ENCODE measurements at regions not wholly inside any gene's neighbourhood (a gene's known extent, or its start where the extent isn't known, plus 50 kb on each side); places are given as distances from the start of the nearest gene placed in this dataset.

DNA sequence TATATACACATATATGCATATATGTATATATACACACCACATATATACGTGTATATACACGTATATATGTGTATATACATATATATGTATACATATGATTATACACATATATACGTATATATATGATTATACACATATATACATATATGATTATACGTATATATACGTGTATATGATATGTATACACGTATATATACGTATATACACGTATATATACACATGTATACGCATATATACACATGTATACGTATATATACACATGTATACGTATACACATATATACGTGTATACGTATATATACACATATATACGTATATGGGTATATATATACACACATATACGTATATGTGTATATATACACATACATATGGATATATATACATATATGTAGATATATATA is 62.1 kb upstream of the HMGXB4 start:
- TF ChIP-seq CTCF (IDR thresholded peaks at IDR 0.05; ENCODE audit: borderline replicate concordance, insufficient read depth, low read depth, low read length): no peak
- no peak overlapping the region for H3K4me3 ChIP-seq (ENCODE audit: low read depth, low read length)

- no peak for TF ChIP-seq CTCF (IDR thresholded peaks at IDR 0.05; ENCODE audit: borderline replicate concordance, insufficient read depth, low read depth, low read length)
- H3K4me3 ChIP-seq (ENCODE audit: low read depth, low read length): no peak overlapping the region
These were observed 61.5 kb upstream of the HMGXB4 start for GRCh38 chr22:35195821-35196220.

DNA sequence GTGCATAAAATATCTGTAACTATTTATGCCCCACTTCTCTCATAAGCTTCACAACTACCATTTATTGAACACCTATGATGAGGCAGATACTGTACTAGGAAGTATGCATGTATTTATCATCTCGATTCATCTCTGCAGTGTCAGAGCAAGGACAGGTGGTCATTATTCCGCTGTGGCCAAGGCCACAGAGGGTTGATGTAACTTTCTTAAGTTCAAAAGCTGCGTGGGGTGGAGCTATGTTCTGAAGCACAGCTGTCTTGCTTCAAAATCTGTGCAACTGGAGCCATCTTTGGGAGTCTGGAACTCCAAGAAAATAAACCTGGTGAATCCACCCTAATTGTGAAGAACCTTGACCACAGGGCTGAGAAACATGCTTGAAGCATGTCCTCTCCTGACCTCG is 60.2 kb upstream of the HMGXB4 start:
- H3K4me3 ChIP-seq (ENCODE audit: low read depth, low read length): no peak overlapping the region
- no peak for TF ChIP-seq CTCF (IDR thresholded peaks at IDR 0.05; ENCODE audit: borderline replicate concordance, insufficient read depth, low read depth, low read length)

DNA sequence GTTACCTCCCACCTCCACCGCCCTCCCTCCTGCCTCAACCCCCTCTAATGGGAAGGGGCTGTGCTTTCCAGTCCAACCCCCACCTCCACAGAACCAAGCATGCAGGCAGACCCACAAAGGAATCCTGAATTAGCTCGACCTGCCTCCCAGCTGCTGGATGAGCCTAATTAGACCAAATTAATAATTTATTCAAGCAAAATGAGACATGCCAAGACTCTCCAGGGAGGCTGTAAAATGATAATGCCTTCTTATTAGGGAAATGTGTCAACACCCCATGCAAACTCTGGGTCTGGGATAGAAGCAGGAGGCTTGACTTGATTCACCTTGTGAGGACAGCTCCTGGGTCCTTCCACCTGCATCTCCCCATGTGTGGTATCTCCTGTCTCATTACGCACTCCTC is 59.4 kb upstream of the HMGXB4 start:
- TF ChIP-seq CTCF (IDR thresholded peaks at IDR 0.05; ENCODE audit: borderline replicate concordance, insufficient read depth, low read depth, low read length): no peak
- no peak overlapping the region for H3K4me3 ChIP-seq (ENCODE audit: low read depth, low read length)

- TF ChIP-seq CTCF (IDR thresholded peaks at IDR 0.05; ENCODE audit: borderline replicate concordance, insufficient read depth, low read depth, low read length): no peak
- H3K4me3 ChIP-seq (ENCODE audit: low read depth, low read length): no peak overlapping the region
These were observed 58.6 kb upstream of the HMGXB4 start for GRCh38 chr22:35198738-35199137.

DNA sequence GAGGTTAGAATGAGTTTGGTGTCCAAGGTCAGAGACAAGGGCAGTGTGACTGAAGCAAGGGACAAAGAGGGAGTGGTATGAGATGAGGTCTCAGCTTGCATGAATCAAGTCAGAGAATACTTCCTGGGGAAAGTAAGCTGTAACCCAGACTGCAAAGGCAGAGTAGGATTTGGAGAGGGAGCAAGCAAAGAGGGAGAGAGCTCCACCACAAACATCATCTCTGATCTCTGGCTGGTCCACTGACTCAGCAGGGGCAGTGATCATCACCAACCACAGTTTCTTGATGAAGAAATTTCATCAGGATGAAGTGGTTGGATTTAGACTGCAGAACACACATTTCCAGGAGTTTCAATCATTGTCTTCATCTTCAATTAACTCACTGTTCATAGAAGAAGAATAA is 54.9 kb upstream of the HMGXB4 start:
- no peak overlapping the region for H3K4me3 ChIP-seq (ENCODE audit: low read depth, low read length)
- TF ChIP-seq CTCF (IDR thresholded peaks at IDR 0.05; ENCODE audit: borderline replicate concordance, insufficient read depth, low read depth, low read length): no peak

GRCh38 chr22:35203583-35203982 is 53.7 kb upstream of the HMGXB4 start:
- TF ChIP-seq CTCF (IDR thresholded peaks at IDR 0.05; ENCODE audit: borderline replicate concordance, insufficient read depth, low read depth, low read length): no peak
- no peak overlapping the region for H3K4me3 ChIP-seq (ENCODE audit: low read depth, low read length)
